Kidney (tissue), 13 donors: ENCODE measurements at regions not wholly inside any gene's neighbourhood (a gene's known extent, or its start where the extent isn't known, plus 50 kb on each side); places are given as distances from the start of the nearest gene placed in this dataset.

Experiments
- DNase-seq, 5 donors: peaks; one replicate each; pipeline ENCODE4 v3.0.0-alpha.2; 2013 to 2020
- FAIRE-seq: peaks from 2 replicates; lab custom pipeline; 2012; peaks lifted over from hg19 to GRCh38; lab: Jason Lieb, UNC
- H3K27ac ChIP-seq, 2 donors: one replicate each; pipeline ENCODE4 v1.7.0; 2013; ENCODE audit warnings: low read depth in 2 of 2, low read length in 2 of 2, inconsistent platforms in 1 of 2
- H3K27me3 ChIP-seq: one replicate; pipeline ENCODE4 v1.7.1; 2013; ENCODE audit warnings: low read length, inconsistent platforms; ENCODE audit not compliant: control insufficient read depth, insufficient read depth
- H3K36me3 ChIP-seq, 3 donors: one replicate each; pipeline versions ENCODE4 v1.7.0 to v1.7.1; 2013; ENCODE audit warnings: low read length in 3 of 3, control low read depth in 1 of 3, inconsistent platforms in 1 of 3; ENCODE audit not compliant: insufficient read depth in 3 of 3, control insufficient read depth in 2 of 3
- H3K4me1 ChIP-seq, 3 donors: one replicate each; pipeline versions ENCODE4 v1.7.0 to v1.7.1; 2013; ENCODE audit warnings: low read length in 3 of 3, inconsistent platforms in 1 of 3, low read depth in 1 of 3; ENCODE audit not compliant: control insufficient read depth in 2 of 3, insufficient read depth in 2 of 3
- H3K4me3 ChIP-seq, 3 donors: one replicate each; pipeline versions ENCODE4 v1.7.0 to v1.8.1; 2013; ENCODE audit warnings: low read length in 3 of 3, control low read depth in 1 of 3, inconsistent platforms in 1 of 3
- H3K9ac ChIP-seq, 3 donors: one replicate each; pipeline versions ENCODE4 v1.7.0 to v1.7.1; 2013; ENCODE audit warnings: low read length in 3 of 3, control low read depth in 1 of 3, inconsistent platforms in 1 of 3
- H3K9me3 ChIP-seq, 3 donors: one replicate each; pipeline versions ENCODE4 v1.7.0 to v1.7.1; 2013; ENCODE audit warnings: low read length in 3 of 3, control low read depth in 1 of 3, inconsistent platforms in 1 of 3; ENCODE audit not compliant: control insufficient read depth in 2 of 3, insufficient read depth in 1 of 3
- CTCF ChIP-seq: IDR thresholded peaks from 3 replicates; pipeline ENCODE4 v1.5.1; 2012; ENCODE audit warnings: mild to moderate bottlenecking, moderate library complexity, borderline replicate concordance; ENCODE audit not compliant: insufficient read depth; ENCODE audit errors: extremely low read depth
- intact Hi-C: fragments of 100-400 bp; cut with DNase I; formaldehyde crosslinking; loops from one replicate; pipeline ENCODE4 v1.11.1; 2022
- donor health status: control.
- donor health status: control.
- donor health status: control.
- donor health status: control.
- donor health status: control.
- donor health status: DM: yes; HTN: yes; CAD: no.
- donor health status: Normal renal cell carcinoma (clear cell type).

DNA sequence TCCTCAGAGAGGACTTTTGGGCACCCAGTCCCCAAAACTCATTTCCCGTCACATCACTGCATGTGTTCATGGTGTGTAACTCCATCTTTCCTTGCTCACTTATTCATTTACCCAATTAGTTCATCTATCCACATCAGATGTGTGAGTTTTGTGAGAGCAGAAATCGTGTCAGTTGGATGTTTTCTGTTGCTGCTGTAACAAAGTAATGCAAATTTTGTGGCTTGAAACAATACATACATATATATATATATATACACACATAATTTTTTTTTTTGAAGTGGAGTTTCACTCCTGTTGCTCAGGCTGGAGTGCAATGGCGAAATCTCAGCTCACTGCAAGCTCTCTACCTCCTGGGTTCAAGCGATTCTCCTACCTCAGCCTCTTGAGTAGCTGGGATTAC is 70.5 kb upstream of the BOD1 start:
- Histone ChIP-seq H3K9me3 (no peaks in the 10 kb centered on the region), H3K27me3 (no peaks in the 10 kb centered on the region), H3K4me1 (peaks cover 3 to 12% (median 6%) of the 10 kb centered on the region in 3 donors), H3K36me3 (no peaks in the 10 kb centered on the region), H3K9ac (no peak overlapping the region), H3K27ac (no peak overlapping the region), H3K4me3 (no peak overlapping the region)
- no peak for DNase-seq
- no peak for FAIRE-seq
- TF ChIP-seq CTCF, result no peak
- intact Hi-C loops, result no loop called here

- TF ChIP-seq CTCF, result no peak
- Histone ChIP-seq H3K4me3 (no peak overlapping the region), H3K4me1 (peaks cover 3 to 12% (median 6%) of the 10 kb centered on the region in 3 donors), H3K36me3 (no peaks in the 10 kb centered on the region), H3K27ac (peak overlapping the region; percentile 25 to 67), H3K9ac (no peak overlapping the region), H3K9me3 (peaks cover 0 to 2% (median 0%) of the 10 kb centered on the region in 3 donors), H3K27me3 (no peaks in the 10 kb centered on the region)
- FAIRE-seq (no peak), DNase-seq (no peak)
- intact Hi-C loops, result no loop called here
Measured at GRCh38 chr5:173688703-173689102, 72.3 kb upstream of the BOD1 start.

- H3K27me3 ChIP-seq, result no peaks in the 10 kb centered on the region
- H3K4me3 ChIP-seq, result peak overlapping the region; percentile 33 to 61 (median 59)
- intact Hi-C loops, result no loop called here
- peak overlapping the region in 2 of 3 donors; percentile 6 to 69 for H3K9ac ChIP-seq
- FAIRE-seq, result no peak
- peaks cover 3 to 12% (median 6%) of the 10 kb centered on the region in 3 donors for H3K4me1 ChIP-seq
- no peak for TF ChIP-seq CTCF
- peak in 3 of 5 donors; percentile 62 to 77 (median 76) for DNase-seq
- H3K9me3 ChIP-seq, result peaks cover 0 to 2% (median 0%) of the 10 kb centered on the region in 3 donors
- no peaks in the 10 kb centered on the region for H3K36me3 ChIP-seq
- H3K27ac ChIP-seq, result peak overlapping the region; percentile 76 to 85
Measured at GRCh38 chr5:173689171-173689736, 72.8 kb upstream of the BOD1 start.
